Neural cell (in vitro differentiated cells): ENCODE measurements at regions not wholly inside any gene's neighbourhood (a gene's known extent, or its start where the extent isn't known, plus 50 kb on each side); places are given as distances from the start of the nearest gene placed in this dataset.

Experiments used
- H2AFZ ChIP-seq: fragments of 200-600, 300-800 bp; sonication (generic), shearing (Covaris generic); 2 replicates; pipeline ENCODE4 v1.6.0; 2014; ENCODE audit warnings: low read depth, mild to moderate bottlenecking, antibody characterized with exemption, low read length, moderate library complexity
- H3F3A ChIP-seq: fragments of 200-600 bp; shearing (Covaris generic); 2 replicates; pipeline ENCODE4 v1.6.1; 2016; ENCODE audit warnings: mild to moderate bottlenecking, moderate library complexity, mixed read lengths, antibody characterized with exemption, low read length; ENCODE audit not compliant: insufficient read depth, poor library complexity, severe bottlenecking
- H3K27ac ChIP-seq: fragments of 200-600, 300-800 bp; sonication (generic), shearing (Covaris generic); 2 replicates; pipeline ENCODE4 v1.5.1; 2014; ENCODE audit warnings: mild to moderate bottlenecking, low read length, moderate library complexity
- H3K27me3 ChIP-seq: fragments of 300-800, 200-600 bp; sonication (generic), shearing (Covaris generic); 2 replicates; pipeline ENCODE4 v1.6.0; 2014; ENCODE audit warnings: mild to moderate bottlenecking, low read depth, low read length, moderate library complexity; ENCODE audit not compliant: insufficient read depth
- H3K36me3 ChIP-seq: fragments of 300-800, 200-600 bp; sonication (generic), shearing (Covaris generic); 2 replicates; pipeline ENCODE4 v1.5.1; 2014; ENCODE audit warnings: mild to moderate bottlenecking, antibody characterized with exemption, low read length, moderate library complexity; ENCODE audit not compliant: insufficient read depth
- H3K4me2 ChIP-seq: fragments of 300-800, 200-600 bp; sonication (generic), shearing (Covaris generic); 2 replicates; pipeline ENCODE4 v1.6.0; 2014; ENCODE audit warnings: mild to moderate bottlenecking, low read length
- H3K4me3 ChIP-seq: fragments of 300-800, 200-600 bp; sonication (generic), shearing (Covaris generic); 2 replicates; pipeline ENCODE4 v1.5.1; 2014; ENCODE audit warnings: mild to moderate bottlenecking, low read length, moderate library complexity
- H3K79me2 ChIP-seq: fragments of 200-600 bp; shearing (Covaris generic); replicated peaks from 2 replicates; pipeline ENCODE4 v1.6.0; 2014; ENCODE audit warnings: mild to moderate bottlenecking, low read length, moderate library complexity; ENCODE audit not compliant: insufficient read depth
- H3K9ac ChIP-seq: fragments of 300-800, 200-600 bp; sonication (generic), shearing (Covaris generic); 2 replicates; pipeline ENCODE4 v1.6.1; 2016; ENCODE audit warnings: mild to moderate bottlenecking, low read length, mixed read lengths
- H3K9me2 ChIP-seq: fragments of 200-600 bp; shearing (Covaris generic); 2 replicates; pipeline ENCODE4 v1.6.1; 2016; ENCODE audit warnings: mild to moderate bottlenecking, low read length, mixed read lengths; ENCODE audit not compliant: insufficient read depth
- H3K9me3 ChIP-seq: fragments of 200-600, 300-800 bp; sonication (generic), shearing (Covaris generic); 2 replicates; pipeline ENCODE4 v1.6.1; 2016; ENCODE audit warnings: mild to moderate bottlenecking, mixed run types, low read length, moderate library complexity, mixed read lengths
- H4K20me1 ChIP-seq: fragments of 200-600 bp; shearing (Covaris generic); 2 replicates; pipeline ENCODE4 v1.6.1; 2016; ENCODE audit warnings: mild to moderate bottlenecking, mixed run types; ENCODE audit not compliant: insufficient read depth
- EP300 ChIP-seq: fragments of 450-650 bp; conservative IDR thresholded peaks from 2 replicates; pipeline ENCODE4 v1.6.1; 2014; ENCODE audit warnings: antibody characterized with exemption, mild to moderate bottlenecking, moderate library complexity; ENCODE audit not compliant: poor library complexity, severe bottlenecking
- EZH2 ChIP-seq: fragments of 200-600, 300-800 bp; shearing (Covaris generic), sonication (generic); IDR thresholded peaks from 2 replicates; pipeline ENCODE4 v1.6.1; 2014; ENCODE audit warnings: antibody characterized with exemption, low read length, borderline replicate concordance, mild to moderate bottlenecking; ENCODE audit not compliant: insufficient read depth, poor library complexity, severe bottlenecking
- MXI1 ChIP-seq: fragments of 450-650 bp; conservative IDR thresholded peaks from 2 replicates; pipeline ENCODE4 v1.6.1; 2014; ENCODE audit warnings: antibody characterized with exemption, mild to moderate bottlenecking; ENCODE audit not compliant: poor library complexity, severe bottlenecking
- POLR2AphosphoS5 ChIP-seq: IDR thresholded peaks from 2 replicates; pipeline ENCODE4 v1.6.1; 2012
- RAD21 ChIP-seq: fragments of 450-650 bp; conservative IDR thresholded peaks from 2 replicates; pipeline ENCODE4 v1.6.1; 2014; ENCODE audit warnings: antibody characterized with exemption, mild to moderate bottlenecking, moderate library complexity
- SMC3 ChIP-seq: fragments of 450-650 bp; conservative IDR thresholded peaks from 2 replicates; pipeline ENCODE4 v1.6.1; 2014; ENCODE audit warnings: antibody characterized with exemption, mild to moderate bottlenecking, moderate library complexity; ENCODE audit not compliant: poor library complexity
- TAF1 ChIP-seq: IDR thresholded peaks from 2 replicates; pipeline ENCODE4 v1.6.1; 2012; ENCODE audit warnings: low read depth
- TF ChIP-seq, protein P1 (sequence below): IDR thresholded peaks from 2 replicates; pipeline ENCODE4 v1.6.1; 2012; ENCODE audit warnings: borderline replicate concordance
- TF ChIP-seq, protein P2 (sequence below): fragments of 450-650 bp; IDR thresholded peaks from 2 replicates; pipeline ENCODE4 v1.5.1; 2014; ENCODE audit warnings: antibody characterized with exemption, mild to moderate bottlenecking, moderate library complexity; ENCODE audit not compliant: poor library complexity, severe bottlenecking

DNA sequence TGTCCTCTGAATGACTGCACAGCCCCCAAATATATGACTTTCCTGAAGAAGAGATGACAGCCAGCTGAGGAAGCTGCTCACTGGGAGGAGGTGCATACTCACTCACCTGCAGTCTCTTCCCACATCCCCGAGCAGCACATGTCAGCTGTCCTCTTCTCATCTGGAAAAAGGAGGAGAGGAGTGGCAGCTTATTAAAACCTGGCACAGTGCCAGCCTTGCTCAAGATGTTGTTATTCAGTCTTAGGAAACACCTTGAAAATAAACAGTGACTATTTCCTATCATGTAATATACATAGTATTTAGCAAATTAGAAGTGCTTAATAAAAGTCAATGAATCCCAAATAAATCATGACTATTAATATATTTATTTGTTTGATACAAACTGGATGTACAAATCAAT is 232.9 kb downstream of the EPM2A start:
- Histone ChIP-seq H3K4me2 (no peak overlapping the region), H3K9ac (no peak overlapping the region), H3K27me3 (no peaks in the 10 kb centered on the region), H3K79me2 (no peaks in the 10 kb centered on the region), H4K20me1 (no peaks in the 10 kb centered on the region), H3K9me3 (no peaks in the 10 kb centered on the region), H3K9me2 (no peaks in the 10 kb centered on the region), H3K4me3 (no peak overlapping the region), H3K36me3 (no peaks in the 10 kb centered on the region), H3K27ac (no peak overlapping the region), H2AFZ (no peak overlapping the region), H3F3A (peaks cover 3% of the 10 kb centered on the region)
- TF ChIP-seq, protein P1, sequence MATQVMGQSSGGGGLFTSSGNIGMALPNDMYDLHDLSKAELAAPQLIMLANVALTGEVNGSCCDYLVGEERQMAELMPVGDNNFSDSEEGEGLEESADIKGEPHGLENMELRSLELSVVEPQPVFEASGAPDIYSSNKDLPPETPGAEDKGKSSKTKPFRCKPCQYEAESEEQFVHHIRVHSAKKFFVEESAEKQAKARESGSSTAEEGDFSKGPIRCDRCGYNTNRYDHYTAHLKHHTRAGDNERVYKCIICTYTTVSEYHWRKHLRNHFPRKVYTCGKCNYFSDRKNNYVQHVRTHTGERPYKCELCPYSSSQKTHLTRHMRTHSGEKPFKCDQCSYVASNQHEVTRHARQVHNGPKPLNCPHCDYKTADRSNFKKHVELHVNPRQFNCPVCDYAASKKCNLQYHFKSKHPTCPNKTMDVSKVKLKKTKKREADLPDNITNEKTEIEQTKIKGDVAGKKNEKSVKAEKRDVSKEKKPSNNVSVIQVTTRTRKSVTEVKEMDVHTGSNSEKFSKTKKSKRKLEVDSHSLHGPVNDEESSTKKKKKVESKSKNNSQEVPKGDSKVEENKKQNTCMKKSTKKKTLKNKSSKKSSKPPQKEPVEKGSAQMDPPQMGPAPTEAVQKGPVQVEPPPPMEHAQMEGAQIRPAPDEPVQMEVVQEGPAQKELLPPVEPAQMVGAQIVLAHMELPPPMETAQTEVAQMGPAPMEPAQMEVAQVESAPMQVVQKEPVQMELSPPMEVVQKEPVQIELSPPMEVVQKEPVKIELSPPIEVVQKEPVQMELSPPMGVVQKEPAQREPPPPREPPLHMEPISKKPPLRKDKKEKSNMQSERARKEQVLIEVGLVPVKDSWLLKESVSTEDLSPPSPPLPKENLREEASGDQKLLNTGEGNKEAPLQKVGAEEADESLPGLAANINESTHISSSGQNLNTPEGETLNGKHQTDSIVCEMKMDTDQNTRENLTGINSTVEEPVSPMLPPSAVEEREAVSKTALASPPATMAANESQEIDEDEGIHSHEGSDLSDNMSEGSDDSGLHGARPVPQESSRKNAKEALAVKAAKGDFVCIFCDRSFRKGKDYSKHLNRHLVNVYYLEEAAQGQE, result no peak
- no peak for TF ChIP-seq TAF1

GRCh38 chr6:145506136-145506535 is 229.2 kb downstream of the EPM2A start:
- Histone ChIP-seq H3K27me3 (no peaks in the 10 kb centered on the region), H3F3A (peaks cover 3% of the 10 kb centered on the region)

More at GRCh38 chr6:145506136-145506535, 229.2 kb downstream of the EPM2A start:
- H3K27ac ChIP-seq, result peak overlapping the region; percentile 27
- TF ChIP-seq, protein P2, sequence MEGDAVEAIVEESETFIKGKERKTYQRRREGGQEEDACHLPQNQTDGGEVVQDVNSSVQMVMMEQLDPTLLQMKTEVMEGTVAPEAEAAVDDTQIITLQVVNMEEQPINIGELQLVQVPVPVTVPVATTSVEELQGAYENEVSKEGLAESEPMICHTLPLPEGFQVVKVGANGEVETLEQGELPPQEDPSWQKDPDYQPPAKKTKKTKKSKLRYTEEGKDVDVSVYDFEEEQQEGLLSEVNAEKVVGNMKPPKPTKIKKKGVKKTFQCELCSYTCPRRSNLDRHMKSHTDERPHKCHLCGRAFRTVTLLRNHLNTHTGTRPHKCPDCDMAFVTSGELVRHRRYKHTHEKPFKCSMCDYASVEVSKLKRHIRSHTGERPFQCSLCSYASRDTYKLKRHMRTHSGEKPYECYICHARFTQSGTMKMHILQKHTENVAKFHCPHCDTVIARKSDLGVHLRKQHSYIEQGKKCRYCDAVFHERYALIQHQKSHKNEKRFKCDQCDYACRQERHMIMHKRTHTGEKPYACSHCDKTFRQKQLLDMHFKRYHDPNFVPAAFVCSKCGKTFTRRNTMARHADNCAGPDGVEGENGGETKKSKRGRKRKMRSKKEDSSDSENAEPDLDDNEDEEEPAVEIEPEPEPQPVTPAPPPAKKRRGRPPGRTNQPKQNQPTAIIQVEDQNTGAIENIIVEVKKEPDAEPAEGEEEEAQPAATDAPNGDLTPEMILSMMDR, result no peak
- TF ChIP-seq RAD21 (no peak), EZH2 (no peak), MXI1 (no peak), EP300 (no peak), TAF1 (no peak), SMC3 (no peak), POLR2AphosphoS5 (no peak)
- TF ChIP-seq, protein P1, result no peak
- H4K20me1 ChIP-seq, result no peaks in the 10 kb centered on the region
- H3K4me3 ChIP-seq, result no peak overlapping the region
- H3K79me2 ChIP-seq, result no peaks in the 10 kb centered on the region
- H3K36me3 ChIP-seq, result no peaks in the 10 kb centered on the region
- H3K4me2 ChIP-seq, result no peak overlapping the region
- H2AFZ ChIP-seq, result no peak overlapping the region
- H3K9ac ChIP-seq, result no peak overlapping the region
- no peaks in the 10 kb centered on the region for H3K9me2 ChIP-seq
- no peaks in the 10 kb centered on the region for H3K9me3 ChIP-seq
